Liver (tissue), 7 donors: ENCODE measurements at regions not wholly inside any gene's neighbourhood (a gene's known extent, or its start where the extent isn't known, plus 50 kb on each side); places are given as distances from the start of the nearest gene placed in this dataset.

ENCODE experiments used
- DNase-seq: peaks from one replicate; pipeline ENCODE4 v3.0.0-alpha.2; 2017; ENCODE audit warnings: low spot score
- H3K27ac ChIP-seq, 2 donors: one replicate each; pipeline ENCODE4 v1.7.0; 2013; ENCODE audit warnings: inconsistent platforms in 2 of 2, low read length in 2 of 2, control low read depth in 1 of 2, low read depth in 1 of 2, mild to moderate bottlenecking in 1 of 2
- H3K27me3 ChIP-seq, 4 donors: one replicate each; pipeline versions ENCODE4 v1.6.1 to v1.7.0; 2013; ENCODE audit warnings: low read length in 3 of 4, inconsistent platforms in 1 of 4, mild to moderate bottlenecking in 1 of 4, moderate library complexity in 1 of 4; ENCODE audit not compliant: control insufficient read depth in 4 of 4, insufficient read depth in 4 of 4
- H3K36me3 ChIP-seq, 4 donors: one replicate each; pipeline versions ENCODE4 v1.6.1 to v1.7.0; 2013; ENCODE audit warnings: low read length in 3 of 4, mild to moderate bottlenecking in 3 of 4, low read depth in 1 of 4, moderate library complexity in 1 of 4; ENCODE audit not compliant: control insufficient read depth in 4 of 4, insufficient read depth in 3 of 4
- H3K4me1 ChIP-seq, 4 donors: one replicate each; pipeline versions ENCODE4 v1.6.1 to v1.7.0; 2013; ENCODE audit warnings: low read length in 3 of 4, mild to moderate bottlenecking in 3 of 4, moderate library complexity in 1 of 4; ENCODE audit not compliant: control insufficient read depth in 4 of 4, insufficient read depth in 4 of 4
- H3K4me3 ChIP-seq, 3 donors: one replicate each; pipeline versions ENCODE4 v1.6.1 to v1.7.0; 2013; ENCODE audit warnings: low read length in 3 of 3, control low read depth in 1 of 3, low read depth in 1 of 3, mild to moderate bottlenecking in 1 of 3
- H3K9ac ChIP-seq, 2 donors: one replicate each; pipeline ENCODE4 v1.7.0; 2013; ENCODE audit warnings: low read length in 2 of 2, mild to moderate bottlenecking in 2 of 2, moderate library complexity in 2 of 2, control low read depth in 1 of 2, low read depth in 1 of 2
- H3K9me3 ChIP-seq, 4 donors: one replicate each; pipeline versions ENCODE4 v1.6.1 to v1.7.0; 2013; ENCODE audit warnings: low read length in 3 of 4; ENCODE audit not compliant: control insufficient read depth in 4 of 4
- EGR1 ChIP-seq, 2 donors: IDR thresholded peaks; 2 replicates each; pipeline ENCODE4 v1.6.1; 2016 to 2018; ENCODE audit warnings: antibody characterized with exemption in 2 of 2, low read depth in 2 of 2
- FOXA1 ChIP-seq: IDR thresholded peaks from 2 replicates; pipeline ENCODE4 v1.6.1; 2016; ENCODE audit warnings: antibody characterized with exemption
- HNF4A ChIP-seq, 2 donors: conservative IDR thresholded peaks; 2 replicates each; pipeline ENCODE4 v1.6.1; 2016; ENCODE audit warnings: antibody characterized with exemption in 2 of 2, mild to moderate bottlenecking in 2 of 2
- JUND ChIP-seq, 2 donors: IDR thresholded peaks; 2 replicates each; pipeline ENCODE4 v1.6.1; 2016; ENCODE audit warnings: antibody characterized with exemption in 2 of 2
- MAX ChIP-seq: IDR thresholded peaks from 2 replicates; pipeline ENCODE4 v1.6.1; 2016; ENCODE audit warnings: antibody characterized with exemption
- NR2F2 ChIP-seq: IDR thresholded peaks from 2 replicates; pipeline ENCODE4 v1.6.1; 2016; ENCODE audit warnings: antibody characterized with exemption
- REST ChIP-seq: IDR thresholded peaks from 2 replicates; pipeline ENCODE4 v1.6.1; 2016; ENCODE audit warnings: antibody characterized with exemption, mild to moderate bottlenecking
- RXRA ChIP-seq, 2 donors: IDR thresholded peaks; 2 replicates each; pipeline ENCODE4 v1.6.1; 2017 to 2018; ENCODE audit warnings: antibody characterized with exemption in 2 of 2, mild to moderate bottlenecking in 1 of 2
- SP1 ChIP-seq: IDR thresholded peaks from 2 replicates; pipeline ENCODE4 v1.6.1; 2018; ENCODE audit warnings: antibody characterized with exemption, mild to moderate bottlenecking
- ZBTB33 ChIP-seq: IDR thresholded peaks from 2 replicates; pipeline ENCODE4 v1.6.1; 2016; ENCODE audit warnings: antibody characterized with exemption
- WGBS: extraction: QIAGEN DNeasy Blood & Tissue Kit; methylation state at CpG from one replicate; pipeline ENCODE4 v1.1.7; 2013; 5-methylcytosine and 5-hydroxymethylcytosine counted together
- donor health status: healthy.
- donor health status: healthy.
- donor health status: healthy.
- donor health status: healthy.

GRCh38 chr2:52347292-52347691 is 1315.4 kb upstream of the NRXN1 start:
- Histone ChIP-seq H3K9me3 (no peaks in the 10 kb centered on the region), H3K4me1 (no peaks in the 10 kb centered on the region), H3K27ac (no peak overlapping the region), H3K36me3 (no peaks in the 10 kb centered on the region), H3K9ac (no peak overlapping the region), H3K27me3 (no peaks in the 10 kb centered on the region), H3K4me3 (no peak overlapping the region)
- no peak for DNase-seq
- no peak for TF ChIP-seq SP1
- TF ChIP-seq ZBTB33 = no peak
- no peak for TF ChIP-seq NR2F2
- WGBS = 80% methylated on average over 2 of the region's 2 CpGs

- Histone ChIP-seq H3K27me3 (no peaks in the 10 kb centered on the region), H3K9ac (no peak overlapping the region), H3K9me3 (no peaks in the 10 kb centered on the region), H3K4me1 (no peaks in the 10 kb centered on the region), H3K4me3 (no peak overlapping the region), H3K36me3 (no peaks in the 10 kb centered on the region), H3K27ac (no peak overlapping the region)
- no peak for TF ChIP-seq MAX
- no peak for TF ChIP-seq RXRA (IDR thresholded peaks at IDR 0.05)
- no peak for TF ChIP-seq HNF4A (conservative IDR thresholded peaks at IDR 0.05)
- no peak for TF ChIP-seq ZBTB33
- no peak for TF ChIP-seq JUND (IDR thresholded peaks at IDR 0.05)
- TF ChIP-seq FOXA1 = no peak
- TF ChIP-seq REST = no peak
- TF ChIP-seq EGR1 (IDR thresholded peaks at IDR 0.05; ENCODE audit: low read depth in 2 of 2) = no peak
- DNase-seq = no peak
- WGBS = 86% methylated on average over 4 of the region's 4 CpGs
These were observed 1313.7 kb upstream of the NRXN1 start for GRCh38 chr2:52345676-52346075.

- Histone ChIP-seq H3K9ac (no peak overlapping the region), H3K27me3 (no peaks in the 10 kb centered on the region), H3K4me3 (no peak overlapping the region), H3K4me1 (no peaks in the 10 kb centered on the region), H3K9me3 (no peaks in the 10 kb centered on the region), H3K27ac (no peak overlapping the region), H3K36me3 (no peaks in the 10 kb centered on the region)
- no peak for DNase-seq
- no peak for TF ChIP-seq HNF4A (conservative IDR thresholded peaks at IDR 0.05)
These were observed 1313.2 kb upstream of the NRXN1 start for GRCh38 chr2:52345082-52345481.
